HG03159 (cell line): ENCODE measurements at regions not wholly inside any gene's neighbourhood (a gene's known extent, or its start where the extent isn't known, plus 50 kb on each side); places are given as distances from the start of the nearest gene placed in this dataset.
"Not testable (repeated sequence)": the region's sequence is repeated elsewhere in the genome, so short reads cannot be mapped to it uniquely, and the experiment has no call there.

Experiments used
- ATAC-seq: cut with Tn5 transposase; IDR thresholded peaks from one replicate; pipeline ENCODE4 v1.9.1; 2021; ENCODE audit warnings: mild to moderate bottlenecking, moderate library complexity; ENCODE audit not compliant: unreplicated experiment

- ATAC-seq, result no peak
Observed at GRCh38 chr4:169934794-169935429, 91.3 kb downstream of the MFAP3L start.

- ATAC-seq, result no peak
Observed at GRCh38 chr4:169933531-169933930, 92.7 kb downstream of the MFAP3L start.

GRCh38 chr4:169931964-169932363 lies 94.2 kb downstream of the MFAP3L start:
- ATAC-seq, result no peak

GRCh38 chr4:169930755-169931154 lies 95.4 kb downstream of the MFAP3L start:
- not testable (repeated sequence) for ATAC-seq

GRCh38 chr4:169927280-169927679 lies 98.9 kb downstream of the MFAP3L start:
- no peak for ATAC-seq

GRCh38 chr4:169925678-169926077 lies 100.5 kb downstream of the MFAP3L start:
- ATAC-seq, result no peak

GRCh38 chr4:169922632-169923276 lies 103.4 kb downstream of the MFAP3L start:
- no peak for ATAC-seq

- no peak for ATAC-seq
Observed at GRCh38 chr4:169921732-169922131, 104.5 kb downstream of the MFAP3L start.

- no peak for ATAC-seq
Observed at GRCh38 chr4:169921237-169921636, 105.0 kb downstream of the MFAP3L start.

- ATAC-seq, result not testable (repeated sequence)
Observed at GRCh38 chr4:169919194-169920124, 106.7 kb downstream of the MFAP3L start.

- no peak for ATAC-seq
Observed at GRCh38 chr4:169915545-169915944, 110.7 kb downstream of the MFAP3L start.

GRCh38 chr4:169914866-169915265 lies 111.3 kb downstream of the MFAP3L start:
- no peak for ATAC-seq

- no peak for ATAC-seq
Observed at GRCh38 chr4:169912996-169913395, 113.2 kb downstream of the MFAP3L start.

GRCh38 chr4:169909897-169910296 lies 116.3 kb downstream of the MFAP3L start:
- ATAC-seq, result no peak

- ATAC-seq, result no peak
Observed at GRCh38 chr4:169909479-169909878, 116.7 kb downstream of the MFAP3L start.

GRCh38 chr4:169907705-169908104 lies 118.5 kb downstream of the MFAP3L start:
- no peak for ATAC-seq

GRCh38 chr4:169906821-169907220 lies 119.4 kb downstream of the MFAP3L start:
- ATAC-seq, result no peak

- ATAC-seq, result no peak
Observed at GRCh38 chr4:169906104-169906503, 120.1 kb downstream of the MFAP3L start.

- no peak for ATAC-seq
Observed at GRCh38 chr4:169902658-169903345, 123.4 kb downstream of the MFAP3L start.

GRCh38 chr4:169900241-169900845 lies 125.9 kb downstream of the MFAP3L start:
- no peak for ATAC-seq

GRCh38 chr4:169899295-169899694 lies 126.9 kb downstream of the MFAP3L start:
- ATAC-seq, result no peak
